GM21367 (cell line): ENCODE measurements at regions not wholly inside any gene's neighbourhood (a gene's known extent, or its start where the extent isn't known, plus 50 kb on each side); places are given as distances from the start of the nearest gene placed in this dataset.

Experiments used
- ATAC-seq: cut with Tn5 transposase; IDR thresholded peaks from one replicate; pipeline ENCODE4 v1.9.1; 2021; ENCODE audit not compliant: unreplicated experiment

DNA sequence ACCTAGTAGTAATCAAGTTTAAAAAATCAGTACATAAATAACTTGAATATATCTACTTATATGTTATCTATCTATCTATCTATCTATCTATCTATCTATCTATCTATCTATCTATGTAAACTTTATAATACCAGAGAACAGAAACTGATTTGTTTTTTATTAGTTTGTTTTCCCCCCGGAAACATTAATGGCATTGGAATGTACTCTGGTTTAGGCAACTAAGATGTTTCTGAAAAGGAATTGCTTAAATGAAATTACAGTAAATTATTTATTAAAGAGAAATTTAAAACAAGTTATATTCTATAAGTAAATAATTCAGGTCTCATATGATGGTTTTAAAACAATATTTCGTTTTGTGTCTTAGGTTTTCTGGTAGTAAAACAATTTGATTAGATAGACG lies 681.0 kb upstream of the ADAMTS5 start:
- no peak for ATAC-seq

DNA sequence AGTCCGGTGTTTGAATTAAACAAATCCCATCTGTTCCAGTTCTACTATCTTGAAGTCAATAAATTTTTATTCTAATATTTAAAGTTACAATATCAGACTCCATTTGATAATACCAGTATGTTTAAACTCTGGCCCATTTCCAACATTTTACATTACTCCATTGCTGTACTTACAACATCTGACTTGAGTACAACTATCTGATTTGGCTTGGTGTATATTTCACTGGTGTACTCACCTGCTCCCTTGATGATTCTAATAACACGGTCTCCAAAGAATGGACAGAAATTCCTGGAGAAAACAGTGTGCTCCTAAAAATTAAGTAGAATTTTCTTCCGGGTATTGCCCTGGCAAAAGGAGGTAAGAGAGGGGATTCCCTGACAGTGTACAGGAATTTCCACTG lies 680.5 kb upstream of the ADAMTS5 start:
- ATAC-seq: no peak

DNA sequence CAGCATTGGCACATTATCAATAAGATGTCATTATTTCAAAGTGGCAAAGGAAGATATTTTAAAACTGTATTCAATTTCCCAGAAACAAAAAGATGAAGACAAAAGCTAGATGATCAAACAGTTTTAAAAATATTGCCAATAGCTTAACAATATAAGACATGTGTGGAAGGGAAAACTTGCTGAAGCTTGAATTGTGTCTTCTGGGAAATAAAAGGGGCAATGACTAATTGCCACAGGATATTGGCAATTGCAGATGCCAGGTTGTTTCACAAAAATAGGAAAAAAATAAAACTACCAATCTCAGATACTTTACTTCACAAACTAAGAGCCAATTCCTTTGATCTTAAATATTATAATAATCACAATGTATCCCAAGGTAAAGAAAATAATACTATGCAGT lies 679.8 kb upstream of the ADAMTS5 start:
- no peak for ATAC-seq

DNA sequence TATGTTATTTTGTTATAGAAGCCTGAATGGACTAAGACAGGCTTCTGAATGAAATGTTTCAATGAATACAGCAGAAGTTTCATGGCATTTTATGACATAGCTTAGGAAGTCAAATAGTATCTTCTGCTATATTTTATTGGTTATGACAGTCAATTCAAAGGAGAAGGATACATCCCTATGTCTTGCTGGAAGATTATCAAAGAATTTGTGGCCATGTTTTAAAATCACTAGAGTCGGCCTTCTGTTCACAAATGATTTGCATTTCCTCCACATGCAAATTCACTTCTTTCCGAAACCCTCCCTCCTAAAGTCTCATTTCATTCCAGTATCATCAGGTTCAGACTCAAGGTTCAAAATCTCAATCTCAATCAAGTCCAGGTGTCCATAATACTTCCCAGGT lies 679.2 kb upstream of the ADAMTS5 start:
- ATAC-seq: no peak

DNA sequence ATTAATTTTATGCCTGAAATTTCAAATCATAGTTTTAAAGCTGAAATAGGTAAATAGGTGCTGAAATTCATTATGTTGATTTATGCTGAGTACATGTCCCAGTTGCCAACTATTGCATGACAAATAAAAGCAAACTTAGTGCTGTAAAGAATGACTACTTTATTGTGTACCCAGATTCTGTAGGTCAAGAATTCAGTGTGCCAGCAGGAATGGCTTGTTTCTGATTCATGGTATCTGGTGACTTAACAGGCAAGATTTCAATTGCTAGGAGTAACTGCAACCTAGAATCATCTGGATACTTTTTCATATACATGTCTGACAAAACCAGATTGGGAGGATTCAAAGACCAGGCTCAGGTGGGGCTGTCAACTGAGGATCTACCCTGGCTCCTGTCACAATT lies 678.4 kb upstream of the ADAMTS5 start:
- ATAC-seq: no peak

DNA sequence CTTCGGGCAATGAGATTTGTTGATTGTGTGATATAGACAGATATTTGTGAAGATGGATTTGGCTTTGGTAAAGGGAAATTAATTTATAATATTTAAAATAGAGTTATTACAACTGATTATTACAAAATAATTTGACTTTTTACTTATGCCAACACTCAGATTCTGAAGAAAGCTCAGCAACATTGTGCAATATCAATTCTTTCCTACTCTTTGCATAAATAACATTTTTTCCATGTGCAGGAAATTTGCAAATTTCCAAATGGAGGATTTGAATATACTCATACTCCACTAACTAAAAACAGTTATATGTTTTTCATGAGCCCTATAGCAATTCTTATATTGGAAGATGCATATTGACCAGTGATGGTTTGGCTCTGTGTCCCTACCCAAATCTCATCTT lies 676.4 kb upstream of the ADAMTS5 start:
- no peak for ATAC-seq

DNA sequence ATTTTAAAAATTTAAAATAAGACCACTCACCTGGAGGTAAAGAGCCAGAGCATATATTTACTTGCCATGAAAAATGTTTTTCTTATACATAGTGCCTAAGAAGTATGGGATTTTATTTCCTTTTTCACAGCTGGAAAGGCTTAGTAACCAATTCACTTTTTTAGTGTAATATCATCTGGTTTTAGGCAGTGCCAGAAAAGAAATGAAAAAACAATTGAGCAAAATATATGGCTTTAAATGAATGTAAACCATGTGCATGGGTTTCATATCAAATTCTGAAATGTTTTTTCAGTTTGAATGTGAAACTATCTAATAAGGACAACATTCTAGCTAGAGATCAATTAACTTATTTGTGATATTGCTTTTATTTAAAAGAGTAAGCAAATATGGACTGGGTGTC lies 672.4 kb upstream of the ADAMTS5 start:
- ATAC-seq: no peak

DNA sequence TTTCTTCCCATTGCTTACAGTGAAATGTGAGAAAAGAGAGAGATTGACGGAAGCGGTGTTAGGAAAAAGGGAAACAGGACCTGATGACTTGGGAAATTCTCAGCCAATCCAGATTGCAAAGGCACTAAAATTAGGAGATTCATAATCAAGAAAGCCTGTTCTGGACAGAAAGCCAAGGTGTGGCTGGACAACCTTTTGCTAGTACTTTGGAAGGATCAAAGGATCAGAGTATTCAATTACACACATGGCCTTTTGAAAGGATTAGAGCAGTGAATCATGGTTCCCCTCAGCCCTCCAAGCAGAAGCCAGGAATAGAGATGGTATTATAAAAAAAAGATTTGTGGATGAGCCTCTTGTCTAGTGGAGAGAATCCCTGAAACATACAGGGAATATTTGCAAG lies 669.8 kb upstream of the ADAMTS5 start:
- ATAC-seq: no peak

DNA sequence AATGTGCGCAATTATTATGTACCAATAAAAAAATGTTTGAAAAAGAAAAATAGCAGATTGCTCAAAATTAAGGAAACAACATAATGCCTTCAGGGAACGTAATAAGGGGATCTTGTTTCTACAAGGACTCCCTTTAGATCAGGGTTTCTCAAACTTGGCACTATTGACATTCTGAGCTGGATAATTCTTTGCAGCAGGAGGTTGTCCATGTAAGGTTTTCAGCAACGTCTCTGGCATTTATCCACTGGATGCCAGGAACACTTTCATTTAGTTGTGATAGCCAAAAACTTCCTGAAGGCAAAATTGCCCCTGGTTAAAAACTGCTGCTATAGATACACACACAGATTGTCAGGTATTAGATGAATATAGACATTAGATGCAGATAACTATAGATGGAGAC lies 666.7 kb upstream of the ADAMTS5 start:
- no peak for ATAC-seq

DNA sequence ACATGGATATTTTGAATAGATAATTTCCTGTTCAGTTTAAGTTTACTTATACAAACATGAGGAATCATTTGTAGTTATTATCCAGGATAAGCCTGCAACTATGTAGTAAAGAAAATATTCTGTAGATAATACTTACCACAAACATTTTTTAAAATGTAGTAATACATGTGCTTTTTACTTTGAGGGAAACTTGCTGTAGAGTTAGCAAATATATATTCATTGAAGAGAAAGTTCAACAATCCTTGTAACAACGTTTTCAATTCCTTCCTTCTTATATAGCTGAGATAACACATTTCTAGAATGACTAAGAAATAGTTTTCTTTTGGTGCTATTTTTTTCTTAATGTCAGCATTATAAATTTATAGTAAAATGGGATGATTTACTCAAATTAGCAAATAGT lies 664.6 kb upstream of the ADAMTS5 start:
- ATAC-seq: no peak

DNA sequence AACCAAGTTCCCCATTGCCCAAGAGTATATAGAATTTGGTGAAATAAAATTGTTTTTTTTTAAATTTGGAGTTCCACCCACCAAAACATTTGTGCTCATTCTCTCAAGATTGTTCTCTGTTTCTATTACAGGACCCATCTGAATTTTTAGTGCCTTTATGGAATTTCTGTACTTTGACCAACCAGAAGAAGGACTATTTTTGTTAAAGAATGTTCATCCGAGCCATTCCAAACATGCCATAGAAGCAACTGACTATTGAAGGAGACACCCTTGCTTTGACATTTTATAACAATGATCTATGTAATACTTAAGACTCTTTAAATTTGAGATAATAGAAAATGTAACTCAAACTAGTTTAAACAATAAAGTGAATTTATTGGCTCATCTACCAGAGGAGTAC lies 655.7 kb upstream of the ADAMTS5 start:
- no peak for ATAC-seq

DNA sequence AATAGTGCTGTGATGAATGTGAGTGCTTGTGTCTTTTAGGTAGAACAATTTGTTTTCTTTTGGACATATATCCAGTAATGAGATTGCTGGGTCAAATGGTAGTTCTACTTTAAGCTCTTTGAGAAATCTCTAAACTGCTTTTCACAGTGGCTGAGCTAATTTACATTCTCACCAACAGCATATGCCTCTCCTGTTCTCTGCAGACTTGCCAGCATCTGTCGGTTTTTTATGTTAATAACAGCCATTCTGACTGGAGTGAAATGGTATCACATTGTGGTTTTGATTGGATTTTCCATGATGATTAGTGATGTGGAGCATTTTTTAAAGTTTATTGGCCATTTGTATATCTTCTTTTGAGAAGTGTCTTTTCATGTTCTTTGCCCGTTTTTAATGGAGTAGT lies 647.3 kb upstream of the ADAMTS5 start:
- ATAC-seq: no peak

DNA sequence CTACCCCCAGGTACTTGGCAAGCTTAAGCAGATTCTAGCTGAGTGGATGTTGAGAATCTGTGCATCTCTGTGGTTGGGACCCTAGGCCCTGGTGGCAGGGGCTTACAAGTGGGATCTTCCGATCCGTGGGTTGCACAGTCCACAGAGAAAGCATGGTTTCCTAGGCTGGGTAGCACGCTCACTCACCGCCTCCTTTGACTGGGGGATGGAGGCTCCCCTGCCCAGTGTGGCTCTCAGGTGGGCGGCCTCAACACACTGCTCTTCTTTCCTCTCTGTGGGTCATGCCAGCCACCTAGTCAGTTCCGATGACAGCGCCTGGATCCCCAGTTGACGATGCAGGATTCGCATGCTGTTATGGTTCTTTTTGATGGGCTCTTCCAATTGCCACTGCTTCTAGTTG lies 639.5 kb upstream of the ADAMTS5 start:
- no peak for ATAC-seq

DNA sequence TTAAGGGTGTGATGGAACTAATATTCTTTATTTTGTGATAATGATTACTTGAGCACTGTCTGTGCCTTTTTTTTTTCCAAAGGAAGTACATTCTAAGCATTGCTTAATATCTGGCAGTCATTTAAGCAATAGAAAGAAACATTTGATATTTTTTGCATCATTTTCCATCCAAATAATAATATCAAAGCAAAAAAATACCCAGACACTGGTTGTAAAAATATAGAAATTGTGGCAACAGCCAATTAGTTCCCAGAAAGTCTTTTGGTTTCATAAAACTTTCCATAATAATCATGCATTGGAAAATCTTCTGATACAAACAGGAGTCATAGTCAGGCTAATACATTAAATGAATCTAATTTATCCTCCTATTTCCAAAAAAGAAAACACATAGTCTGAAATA lies 629.3 kb upstream of the ADAMTS5 start:
- ATAC-seq: no peak

DNA sequence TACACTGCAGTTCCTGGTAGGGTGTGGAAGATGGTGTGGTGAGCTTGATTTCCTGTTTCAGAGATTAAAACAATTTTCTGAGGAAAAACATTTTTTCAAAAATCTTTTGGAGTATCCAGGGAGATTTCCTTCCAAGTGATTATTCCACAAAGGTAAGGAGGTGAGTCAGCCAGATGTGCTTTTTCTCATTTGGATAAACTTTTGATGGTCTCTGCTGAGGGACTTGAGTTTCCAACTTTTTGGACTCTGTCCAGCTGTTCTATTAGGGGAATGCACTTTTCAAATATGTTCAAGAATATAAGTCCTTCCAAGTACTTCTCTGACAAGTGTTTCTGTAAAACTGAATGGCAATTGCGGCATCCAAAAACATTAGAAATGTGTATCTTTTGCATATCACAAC lies 628.8 kb upstream of the ADAMTS5 start:
- ATAC-seq: no peak

DNA sequence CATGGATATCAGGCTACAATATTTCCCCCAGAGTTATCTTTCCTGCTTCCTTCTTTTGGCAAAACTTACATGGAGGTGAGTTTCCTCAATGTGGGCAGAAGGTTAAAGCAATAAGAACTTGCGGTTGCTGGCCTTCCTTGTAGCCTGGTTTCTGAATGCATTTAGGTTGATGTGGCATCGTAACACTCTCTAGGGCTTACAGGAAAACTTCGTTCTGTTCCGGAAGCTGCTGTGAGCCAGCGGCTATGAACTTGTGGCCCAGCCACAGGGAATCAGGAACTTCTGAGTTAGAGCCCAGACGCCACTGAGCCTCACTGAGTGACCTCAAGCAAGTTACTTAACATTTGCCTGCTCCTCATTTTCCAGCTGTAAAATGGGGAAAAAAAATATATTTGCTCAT lies 623.4 kb upstream of the ADAMTS5 start:
- ATAC-seq: no peak

DNA sequence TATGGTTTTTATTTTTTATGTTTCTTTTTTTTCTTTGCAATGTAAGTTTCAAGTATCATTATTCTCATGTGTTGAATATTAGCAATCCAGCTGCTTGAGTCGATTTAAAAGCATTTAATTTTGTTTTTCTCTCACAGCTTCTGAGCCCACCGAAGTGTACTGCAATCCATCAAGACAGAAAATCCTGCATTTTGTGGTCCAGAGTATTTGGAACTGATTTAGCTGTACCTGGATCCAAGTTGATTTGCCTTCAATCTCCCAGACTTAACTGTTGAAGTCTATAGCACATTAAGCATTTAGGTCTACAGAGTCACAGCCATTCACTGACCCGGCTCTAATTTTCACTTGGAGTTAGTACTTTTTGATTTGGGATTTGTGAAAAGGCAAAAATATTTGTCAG lies 622.9 kb upstream of the ADAMTS5 start:
- ATAC-seq: no peak

DNA sequence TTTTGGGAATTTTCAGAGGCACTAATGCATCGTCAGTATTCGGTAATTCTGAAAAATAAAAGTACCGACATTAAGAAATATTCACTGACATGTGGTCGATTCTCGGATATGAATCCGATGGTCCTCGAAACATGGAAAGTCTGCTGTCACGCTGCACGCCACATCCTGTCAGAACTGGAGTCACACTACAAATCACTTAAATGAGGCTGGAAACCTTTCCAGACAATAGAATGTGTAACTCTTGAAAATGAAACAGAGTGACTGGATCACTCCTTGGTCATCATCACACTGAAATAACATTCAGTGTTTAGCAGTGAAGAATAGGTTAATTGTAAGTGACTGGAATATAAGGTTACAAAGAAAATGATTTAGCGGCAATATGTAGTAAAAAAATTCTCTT lies 620.1 kb upstream of the ADAMTS5 start:
- ATAC-seq: no peak

DNA sequence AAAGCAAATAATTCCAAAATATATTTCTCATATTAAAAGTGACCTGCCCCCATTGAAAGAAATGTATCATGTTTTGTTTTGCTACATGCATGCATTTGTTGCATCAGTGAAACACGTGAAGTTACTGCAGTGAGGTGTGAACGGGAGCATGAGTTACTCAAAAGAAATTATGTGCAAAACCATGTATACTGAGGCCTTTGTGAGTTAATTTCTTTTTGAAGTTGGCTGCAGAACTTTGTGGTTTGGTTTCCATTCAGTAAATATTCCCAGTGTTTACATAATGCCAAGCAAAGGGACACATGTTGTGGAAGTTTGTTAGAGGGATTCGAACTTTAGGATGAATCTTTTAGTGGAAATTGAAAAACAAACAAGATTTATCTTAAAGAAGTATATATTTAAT lies 619.4 kb upstream of the ADAMTS5 start:
- ATAC-seq: no peak

DNA sequence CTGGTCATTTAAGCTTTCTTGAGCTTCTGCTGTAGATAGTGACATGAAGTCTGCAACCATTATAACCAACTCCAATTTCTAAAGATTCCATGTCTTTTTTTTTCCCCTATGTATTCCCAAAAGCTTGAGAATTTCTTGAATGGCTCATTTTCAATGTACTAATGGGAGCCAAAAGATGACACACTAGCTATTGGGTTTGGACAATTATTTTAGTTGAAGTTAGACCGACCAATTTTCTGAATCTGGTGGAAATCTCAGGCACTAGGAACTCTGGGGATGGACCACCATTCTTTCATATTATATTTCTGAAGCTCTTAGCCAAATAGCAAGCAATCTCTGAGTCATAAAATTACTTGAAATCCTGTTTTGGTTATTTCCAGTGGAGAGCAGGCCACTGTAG lies 617.4 kb upstream of the ADAMTS5 start:
- no peak for ATAC-seq

DNA sequence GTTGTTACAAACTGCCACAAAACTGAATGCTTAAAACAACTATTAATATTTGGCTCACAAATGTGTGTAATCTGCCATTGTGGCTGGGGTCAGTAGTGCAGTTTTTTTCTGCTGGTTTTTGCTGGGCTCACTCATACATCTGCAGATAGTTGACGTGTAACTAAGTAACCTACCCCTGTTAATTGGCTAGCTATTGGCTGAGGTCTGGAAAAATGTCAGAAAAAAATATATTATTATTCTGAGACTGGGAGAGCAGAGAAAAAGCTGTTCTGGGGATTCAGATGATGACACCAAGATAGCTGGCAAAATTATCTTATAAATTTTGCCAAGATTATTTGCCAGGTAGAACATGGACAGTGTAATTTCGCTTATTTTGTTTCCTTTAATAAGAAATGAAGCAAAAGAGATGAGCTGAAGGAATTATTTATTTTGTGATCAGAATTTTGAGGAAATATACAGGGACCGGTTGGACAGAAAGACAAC lies 616.1 kb upstream of the ADAMTS5 start:
- ATAC-seq: no peak

DNA sequence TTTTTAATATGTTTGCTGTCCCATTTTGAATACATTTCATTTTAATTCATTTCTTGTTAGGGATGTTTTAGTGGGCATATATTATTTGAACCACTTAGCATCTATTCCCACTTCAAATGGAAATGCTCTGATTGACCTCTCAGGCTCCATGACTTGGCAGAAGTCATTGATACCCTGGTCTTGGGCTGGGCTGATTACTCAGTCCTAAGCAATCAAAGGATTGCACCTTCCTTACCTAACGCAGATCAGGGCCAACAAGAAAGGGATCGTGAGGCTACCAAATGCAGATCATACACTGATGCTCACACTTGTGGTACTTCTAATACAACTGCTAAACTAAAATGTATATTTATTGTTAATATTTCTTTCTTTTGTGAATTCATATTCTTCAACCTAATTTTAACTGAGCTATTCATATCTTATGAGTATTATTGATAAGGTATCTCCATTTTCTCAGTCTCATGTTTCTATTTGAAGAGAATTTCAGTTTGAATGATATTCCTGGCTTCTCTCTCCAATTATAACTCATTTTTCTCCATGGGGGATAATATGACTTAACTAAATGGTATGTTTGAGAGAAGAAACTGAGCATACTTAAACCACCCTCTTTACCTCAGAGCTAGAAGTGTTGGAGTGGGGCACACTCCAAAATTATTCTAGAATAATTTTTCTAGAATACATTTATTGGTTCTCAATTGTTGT lies 615.5 kb upstream of the ADAMTS5 start:
- ATAC-seq: no peak

DNA sequence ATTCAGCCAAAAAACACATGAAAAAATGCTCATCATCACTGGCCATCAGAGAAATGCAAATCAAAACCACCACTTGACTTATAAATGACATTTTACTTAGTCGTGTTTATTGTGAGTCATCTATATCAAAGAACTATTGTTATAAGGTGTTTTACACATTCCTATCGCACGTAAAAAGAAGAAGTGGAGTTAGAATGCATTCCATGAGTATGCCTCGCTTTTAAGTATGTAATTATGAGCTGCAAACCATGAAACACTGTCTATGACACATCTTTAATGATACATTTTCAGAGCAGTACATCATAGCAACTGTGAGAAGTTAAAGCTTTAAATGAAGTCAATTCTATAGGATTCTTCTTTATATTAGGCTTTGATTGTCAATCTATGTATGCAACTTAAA lies 614.3 kb upstream of the ADAMTS5 start:
- ATAC-seq: no peak

DNA sequence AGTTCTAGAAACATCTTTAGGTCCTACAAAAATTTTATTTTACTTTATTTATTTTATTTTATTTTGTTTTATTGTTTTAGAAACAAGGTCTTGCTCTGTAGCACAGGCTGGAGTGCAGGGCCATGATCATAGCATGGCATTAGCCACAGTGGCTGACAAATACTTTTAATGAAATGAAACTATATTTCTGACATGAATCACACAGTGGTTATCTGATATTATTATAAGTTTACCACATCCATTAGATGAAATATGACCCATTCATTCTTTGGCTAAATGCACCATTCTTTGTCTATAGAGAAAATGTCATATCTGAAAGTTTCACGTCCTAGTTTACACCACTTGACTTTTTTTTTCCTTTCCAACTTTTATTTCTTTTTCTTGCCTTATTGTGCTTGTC lies 613.4 kb upstream of the ADAMTS5 start:
- no peak for ATAC-seq
